IPS-15b (cell line): ENCODE measurements at regions not wholly inside any gene's neighbourhood (a gene's known extent, or its start where the extent isn't known, plus 50 kb on each side); places are given as distances from the start of the nearest gene placed in this dataset.

Source experiments
- H3K27me3 ChIP-seq: one replicate; pipeline ENCODE4 v1.6.1; 2013; ENCODE audit warnings: low read length; ENCODE audit not compliant: control insufficient read depth, insufficient read depth
- H3K36me3 ChIP-seq: one replicate; pipeline ENCODE4 v1.6.1; 2013; ENCODE audit warnings: low read length; ENCODE audit not compliant: control insufficient read depth, insufficient read depth
- H3K4me1 ChIP-seq: one replicate; pipeline ENCODE4 v1.6.1; 2013; ENCODE audit warnings: mild to moderate bottlenecking, low read length; ENCODE audit not compliant: control insufficient read depth, insufficient read depth
- H3K4me3 ChIP-seq: one replicate; pipeline ENCODE4 v1.5.1; 2013; ENCODE audit warnings: low read depth, low read length
- H3K9ac ChIP-seq: one replicate; pipeline ENCODE4 v1.6.1; 2013; ENCODE audit warnings: low read depth, mild to moderate bottlenecking, low read length
- H3K9me3 ChIP-seq: one replicate; pipeline ENCODE4 v1.6.1; 2013; ENCODE audit warnings: mild to moderate bottlenecking, low read length; ENCODE audit not compliant: control insufficient read depth, insufficient read depth

GRCh38 chr3:65190111-65190510 lies 502.3 kb upstream of the ADAMTS9 start:
- Histone ChIP-seq H3K9me3 (no peaks in the 10 kb centered on the region), H3K4me3 (no peak overlapping the region), H3K4me1 (peaks cover 2% of the 10 kb centered on the region), H3K27me3 (no peaks in the 10 kb centered on the region), H3K9ac (no peak overlapping the region), H3K36me3 (no peaks in the 10 kb centered on the region)

DNA sequence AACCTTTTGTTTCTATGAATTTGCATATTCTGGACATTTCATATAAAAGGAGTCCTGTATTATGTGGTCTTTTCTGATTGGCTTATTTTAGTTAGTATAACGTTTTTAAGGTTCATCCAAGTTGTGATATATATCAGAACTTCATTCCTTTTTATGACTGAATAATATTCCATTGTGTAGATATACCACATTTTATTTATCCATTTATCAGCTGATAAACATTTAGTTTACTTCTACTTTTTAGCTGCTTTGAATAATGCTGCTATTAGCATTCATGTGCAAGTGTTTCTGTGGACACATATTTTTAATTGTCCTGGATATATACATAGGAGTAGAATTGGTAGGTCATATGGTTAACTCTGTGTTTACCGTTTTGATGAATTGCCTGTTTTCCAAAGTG lies 498.5 kb upstream of the ADAMTS9 start:
- Histone ChIP-seq H3K9ac (no peak overlapping the region), H3K4me3 (no peak overlapping the region), H3K27me3 (no peaks in the 10 kb centered on the region), H3K4me1 (no peaks in the 10 kb centered on the region), H3K9me3 (no peaks in the 10 kb centered on the region), H3K36me3 (no peaks in the 10 kb centered on the region)

DNA sequence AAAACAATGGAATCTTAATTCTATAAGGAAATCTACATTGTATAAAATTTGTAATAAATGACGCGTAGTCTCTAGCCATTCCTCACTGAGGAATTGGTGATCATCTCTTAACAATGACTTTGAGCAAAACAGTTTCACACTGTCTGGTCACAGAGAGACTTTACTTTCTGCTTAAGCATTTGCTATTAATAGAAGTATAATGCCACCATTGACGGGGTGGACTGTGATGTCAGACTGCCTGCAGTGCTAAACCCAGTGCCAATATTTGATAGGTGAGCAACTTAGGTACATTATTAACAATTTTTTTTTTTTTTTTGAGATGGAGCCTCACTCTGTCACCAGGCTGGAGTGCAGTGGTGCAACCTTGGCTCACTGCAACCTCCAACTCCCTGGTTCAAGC lies 494.9 kb upstream of the ADAMTS9 start:
- Histone ChIP-seq H3K9me3 (no peaks in the 10 kb centered on the region), H3K4me3 (no peak overlapping the region), H3K27me3 (no peaks in the 10 kb centered on the region), H3K9ac (no peak overlapping the region), H3K36me3 (no peaks in the 10 kb centered on the region), H3K4me1 (no peaks in the 10 kb centered on the region)

DNA sequence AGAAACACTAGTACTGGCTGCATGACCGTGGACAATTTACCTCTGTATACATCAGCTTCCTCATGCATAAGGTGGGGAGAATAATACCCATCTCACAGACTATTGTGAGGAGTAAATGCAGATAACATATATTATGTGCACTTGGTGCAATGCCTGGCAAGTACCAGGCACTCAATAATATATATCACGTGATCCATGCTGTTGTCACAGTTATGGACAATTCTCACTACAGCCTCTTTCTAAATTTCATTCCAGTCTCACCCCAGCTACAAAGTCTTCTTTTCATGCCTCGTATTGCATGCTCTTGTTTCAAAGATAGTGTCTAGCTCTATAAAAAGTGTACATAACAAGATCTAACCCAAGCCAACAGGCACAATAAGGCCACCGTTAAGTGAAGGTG lies 494.3 kb upstream of the ADAMTS9 start:
- Histone ChIP-seq H3K9me3 (no peaks in the 10 kb centered on the region), H3K4me3 (no peak overlapping the region), H3K4me1 (no peaks in the 10 kb centered on the region), H3K9ac (no peak overlapping the region), H3K27me3 (no peaks in the 10 kb centered on the region), H3K36me3 (no peaks in the 10 kb centered on the region)

- Histone ChIP-seq H3K9ac (no peak overlapping the region), H3K9me3 (no peaks in the 10 kb centered on the region)
Measured at GRCh38 chr3:65181391-65181871, 493.6 kb upstream of the ADAMTS9 start.

GRCh38 chr3:65178703-65179102 lies 490.9 kb upstream of the ADAMTS9 start:
- H3K36me3 ChIP-seq, result no peaks in the 10 kb centered on the region
- no peaks in the 10 kb centered on the region for H3K9me3 ChIP-seq
- H3K27me3 ChIP-seq, result no peaks in the 10 kb centered on the region
- H3K4me1 ChIP-seq, result no peaks in the 10 kb centered on the region
- no peak overlapping the region for H3K4me3 ChIP-seq
- H3K9ac ChIP-seq, result no peak overlapping the region

More at GRCh38 chr3:65181391-65181871, 493.6 kb upstream of the ADAMTS9 start:
- H3K4me1 ChIP-seq, result no peaks in the 10 kb centered on the region
- H3K36me3 ChIP-seq, result no peaks in the 10 kb centered on the region
- no peak overlapping the region for H3K4me3 ChIP-seq
- H3K27me3 ChIP-seq, result no peaks in the 10 kb centered on the region

- Histone ChIP-seq H3K36me3 (no peaks in the 10 kb centered on the region), H3K27me3 (no peaks in the 10 kb centered on the region), H3K4me1 (no peaks in the 10 kb centered on the region)
Measured at GRCh38 chr3:65177960-65178376, 490.2 kb upstream of the ADAMTS9 start.

DNA sequence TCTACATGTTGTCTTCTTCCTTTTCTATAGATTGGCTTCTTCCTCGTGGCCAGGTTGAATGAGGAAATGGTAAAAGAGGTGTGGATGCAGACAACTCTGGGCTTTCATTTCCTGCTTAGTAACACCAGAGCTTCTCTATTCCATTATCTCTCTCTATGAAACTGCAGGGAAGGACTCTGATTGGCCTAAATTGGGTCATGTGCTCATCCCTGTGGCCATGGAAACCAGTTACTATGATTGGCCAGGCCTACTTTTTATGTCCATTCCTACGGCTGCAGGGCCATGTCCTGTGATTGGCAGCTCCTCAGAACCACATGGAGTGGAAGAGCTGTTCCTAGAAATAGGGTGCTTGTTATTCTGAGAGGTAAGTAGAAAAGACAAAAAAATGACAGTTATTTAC lies 486.9 kb upstream of the ADAMTS9 start:
- Histone ChIP-seq H3K36me3 (no peaks in the 10 kb centered on the region), H3K4me1 (no peaks in the 10 kb centered on the region), H3K9me3 (no peaks in the 10 kb centered on the region), H3K27me3 (no peaks in the 10 kb centered on the region), H3K9ac (no peak overlapping the region), H3K4me3 (no peak overlapping the region)

More at GRCh38 chr3:65177960-65178376, 490.2 kb upstream of the ADAMTS9 start:
- H3K4me3 ChIP-seq, result no peak overlapping the region
- no peak overlapping the region for H3K9ac ChIP-seq
- no peaks in the 10 kb centered on the region for H3K9me3 ChIP-seq

DNA sequence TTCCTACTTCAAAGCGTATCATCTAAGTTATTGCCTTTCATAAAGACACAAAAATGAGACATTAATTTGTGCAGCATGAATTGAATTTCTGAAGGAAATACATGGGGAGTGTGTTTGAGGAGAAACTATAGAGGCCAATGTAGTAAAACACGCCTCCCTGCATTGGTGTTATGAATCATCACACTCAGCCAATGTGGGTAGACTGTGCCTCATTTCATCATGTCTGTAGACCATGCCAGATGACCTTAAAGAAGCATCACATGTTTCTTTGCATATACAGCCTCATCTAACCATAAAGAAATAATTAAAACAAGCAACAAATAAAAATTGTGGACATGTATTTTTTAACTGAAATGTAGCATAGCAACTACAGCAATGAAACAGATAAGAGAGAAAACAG lies 486.0 kb upstream of the ADAMTS9 start:
- H3K36me3 ChIP-seq, result no peaks in the 10 kb centered on the region

GRCh38 chr3:65172209-65172608 lies 484.4 kb upstream of the ADAMTS9 start:
- H3K9me3 ChIP-seq, result no peaks in the 10 kb centered on the region
- H3K27me3 ChIP-seq, result no peaks in the 10 kb centered on the region
- H3K4me3 ChIP-seq, result no peak overlapping the region
- H3K9ac ChIP-seq, result no peak overlapping the region
- H3K4me1 ChIP-seq, result no peaks in the 10 kb centered on the region
- no peaks in the 10 kb centered on the region for H3K36me3 ChIP-seq

More for the DNA sequence above, 486.0 kb upstream of the ADAMTS9 start:
- Histone ChIP-seq H3K4me3 (no peak overlapping the region), H3K9ac (no peak overlapping the region), H3K9me3 (no peaks in the 10 kb centered on the region), H3K4me1 (no peaks in the 10 kb centered on the region), H3K27me3 (no peaks in the 10 kb centered on the region)

DNA sequence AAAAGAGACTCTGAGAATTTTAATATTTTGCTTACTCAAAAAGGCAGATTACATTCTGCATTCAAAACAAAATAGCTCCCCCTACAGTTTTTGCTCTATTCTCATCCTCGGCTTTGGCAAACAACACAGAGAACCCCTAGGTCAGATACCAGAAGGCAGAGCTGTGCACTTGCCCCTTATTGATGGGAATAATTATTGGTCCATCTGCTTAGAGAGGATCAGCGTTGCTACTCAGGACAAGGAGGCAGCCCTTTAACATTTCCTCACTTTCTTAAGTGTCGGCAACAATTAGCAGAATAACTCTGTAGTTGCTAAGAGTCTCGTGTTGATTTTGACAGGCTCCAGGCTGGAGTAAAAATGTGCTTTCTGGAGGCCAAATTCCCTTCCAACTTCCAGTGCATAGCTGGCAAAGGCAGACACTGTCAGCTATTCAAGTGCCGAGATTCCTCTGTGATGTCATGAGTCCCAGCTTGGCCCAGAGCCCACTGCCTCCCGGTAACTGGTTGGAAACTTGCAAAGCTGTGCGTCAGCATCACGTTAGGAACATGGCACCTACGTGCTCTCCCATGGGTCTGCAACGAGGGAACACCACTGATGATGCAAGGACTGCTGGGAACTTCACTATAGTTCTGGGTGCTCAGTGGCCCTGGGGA lies 482.7 kb upstream of the ADAMTS9 start:
- no peaks in the 10 kb centered on the region for H3K27me3 ChIP-seq
- no peak overlapping the region for H3K9ac ChIP-seq
- no peaks in the 10 kb centered on the region for H3K36me3 ChIP-seq
- no peaks in the 10 kb centered on the region for H3K4me1 ChIP-seq
- no peaks in the 10 kb centered on the region for H3K9me3 ChIP-seq
- no peak overlapping the region for H3K4me3 ChIP-seq

GRCh38 chr3:65169961-65170360 lies 482.2 kb upstream of the ADAMTS9 start:
- H3K36me3 ChIP-seq, result no peaks in the 10 kb centered on the region
- H3K4me1 ChIP-seq, result no peaks in the 10 kb centered on the region
- no peaks in the 10 kb centered on the region for H3K9me3 ChIP-seq
- H3K27me3 ChIP-seq, result no peaks in the 10 kb centered on the region
- no peak overlapping the region for H3K4me3 ChIP-seq
- no peak overlapping the region for H3K9ac ChIP-seq
